ENCODE measurements at regions not wholly inside any gene's neighbourhood (a gene's known extent, or its start where the extent isn't known, plus 50 kb on each side); places are given as distances from the start of the nearest gene placed in this dataset.

DNA sequence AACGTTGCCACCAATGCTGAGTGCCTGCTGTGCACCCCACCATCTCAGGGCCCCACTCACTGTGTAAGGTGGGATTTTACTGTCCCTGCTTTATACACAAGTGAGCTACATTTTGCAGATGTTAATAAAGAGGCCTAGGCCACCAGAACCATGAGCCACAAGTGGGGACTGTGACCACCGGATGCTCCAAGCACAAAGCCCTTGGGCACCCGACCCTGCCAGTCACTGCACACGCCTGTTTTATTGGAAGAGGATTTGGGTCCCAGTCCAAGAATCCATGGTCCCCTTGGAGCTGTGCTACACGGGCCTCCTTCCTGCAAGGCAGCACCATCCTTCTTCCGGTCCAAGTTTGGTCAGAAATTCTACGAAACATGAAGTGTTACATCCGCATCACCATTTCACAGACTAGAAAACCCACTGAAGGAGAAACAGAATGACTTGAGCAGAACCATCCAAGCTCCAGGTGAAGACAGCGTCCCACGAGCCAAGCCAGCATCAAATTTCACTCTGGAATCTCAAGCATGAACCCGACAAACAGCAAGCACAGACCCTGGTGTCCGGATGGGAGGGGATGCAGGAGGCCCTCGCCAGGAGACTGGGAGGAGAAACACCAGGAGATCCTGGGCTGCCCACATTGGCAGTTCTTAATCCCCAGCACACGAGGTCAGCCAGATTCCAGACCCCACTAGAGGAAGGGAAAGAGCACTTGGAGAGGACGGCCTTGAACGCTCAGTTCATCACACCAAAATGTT is 226.9 kb downstream of the DLL1 start:
- Histone ChIP-seq H3K27ac (no peak overlapping the region), H3K27me3 (no peaks in the 10 kb centered on the region), H3K4me1 (no peaks in the 10 kb centered on the region), H3K9me3 (no peaks in the 10 kb centered on the region), H3K36me3 (no peaks in the 10 kb centered on the region), H3K4me3 (no peak overlapping the region)
- WGBS, 2 donors: 71 to 74% methylated on average over 16 of the region's 16 CpGs
- intact Hi-C loops (cut with DNase I): no loop called here
- DNase-seq: peak; percentile 30
- TF ChIP-seq EP300 (IDR thresholded peaks at IDR 0.05): no peak
- TF ChIP-seq, protein P1, sequence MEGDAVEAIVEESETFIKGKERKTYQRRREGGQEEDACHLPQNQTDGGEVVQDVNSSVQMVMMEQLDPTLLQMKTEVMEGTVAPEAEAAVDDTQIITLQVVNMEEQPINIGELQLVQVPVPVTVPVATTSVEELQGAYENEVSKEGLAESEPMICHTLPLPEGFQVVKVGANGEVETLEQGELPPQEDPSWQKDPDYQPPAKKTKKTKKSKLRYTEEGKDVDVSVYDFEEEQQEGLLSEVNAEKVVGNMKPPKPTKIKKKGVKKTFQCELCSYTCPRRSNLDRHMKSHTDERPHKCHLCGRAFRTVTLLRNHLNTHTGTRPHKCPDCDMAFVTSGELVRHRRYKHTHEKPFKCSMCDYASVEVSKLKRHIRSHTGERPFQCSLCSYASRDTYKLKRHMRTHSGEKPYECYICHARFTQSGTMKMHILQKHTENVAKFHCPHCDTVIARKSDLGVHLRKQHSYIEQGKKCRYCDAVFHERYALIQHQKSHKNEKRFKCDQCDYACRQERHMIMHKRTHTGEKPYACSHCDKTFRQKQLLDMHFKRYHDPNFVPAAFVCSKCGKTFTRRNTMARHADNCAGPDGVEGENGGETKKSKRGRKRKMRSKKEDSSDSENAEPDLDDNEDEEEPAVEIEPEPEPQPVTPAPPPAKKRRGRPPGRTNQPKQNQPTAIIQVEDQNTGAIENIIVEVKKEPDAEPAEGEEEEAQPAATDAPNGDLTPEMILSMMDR (IDR thresholded peaks at IDR 0.05): no peak
- TF ChIP-seq POLR2A (IDR thresholded peaks at IDR 0.05): no peak
- TF ChIP-seq POLR2AphosphoS5 (IDR thresholded peaks at IDR 0.05): no peak

GRCh38 chr6:170063431-170063830 is 227.4 kb downstream of the DLL1 start:
- intact Hi-C loops (cut with DNase I): no loop called here
- Histone ChIP-seq H3K4me3 (no peak overlapping the region), H3K36me3 (no peaks in the 10 kb centered on the region), H3K27me3 (no peaks in the 10 kb centered on the region), H3K9me3 (no peaks in the 10 kb centered on the region), H3K4me1 (no peaks in the 10 kb centered on the region), H3K27ac (no peak overlapping the region)
- WGBS, 2 donors: 58 to 66% methylated on average over 16 of the region's 16 CpGs
- DNase-seq: peak; percentile 46
- TF ChIP-seq, protein P1 (IDR thresholded peaks at IDR 0.05): no peak
- TF ChIP-seq EP300 (IDR thresholded peaks at IDR 0.05) (no peak), POLR2A (IDR thresholded peaks at IDR 0.05) (no peak), POLR2AphosphoS5 (IDR thresholded peaks at IDR 0.05) (no peak)

GRCh38 chr6:170062915-170063241 is 228.0 kb downstream of the DLL1 start:
- intact Hi-C loops (cut with DNase I): no loop called here
- H3K9me3 ChIP-seq: no peaks in the 10 kb centered on the region
- WGBS, 2 donors: 91 to 93% methylated on average over 12 of the region's 12 CpGs
- no peak overlapping the region for H3K4me3 ChIP-seq
- peak; percentile 54 for DNase-seq
- H3K36me3 ChIP-seq: no peaks in the 10 kb centered on the region
- H3K4me1 ChIP-seq: no peaks in the 10 kb centered on the region
- no peaks in the 10 kb centered on the region for H3K27me3 ChIP-seq
- TF ChIP-seq POLR2A (IDR thresholded peaks at IDR 0.05) (no peak), EP300 (IDR thresholded peaks at IDR 0.05) (no peak), POLR2AphosphoS5 (IDR thresholded peaks at IDR 0.05) (no peak)
- TF ChIP-seq, protein P1 (IDR thresholded peaks at IDR 0.05): no peak
- no peak overlapping the region for H3K27ac ChIP-seq

- peak; percentile 55 for DNase-seq
Observed at GRCh38 chr6:170062209-170062914, 228.5 kb downstream of the DLL1 start.

GRCh38 chr6:170058878-170059485 is 231.9 kb downstream of the DLL1 start:
- Histone ChIP-seq H3K4me3 (no peak overlapping the region), H3K27ac (no peak overlapping the region), H3K36me3 (no peaks in the 10 kb centered on the region), H3K9me3 (no peaks in the 10 kb centered on the region), H3K27me3 (no peaks in the 10 kb centered on the region), H3K4me1 (no peaks in the 10 kb centered on the region)
- WGBS, 2 donors: 95% methylated on average over 22 of the region's 22 CpGs
- intact Hi-C loops (cut with DNase I): no loop called here
- DNase-seq: peak; percentile 60
- TF ChIP-seq EP300 (IDR thresholded peaks at IDR 0.05) (no peak), POLR2AphosphoS5 (IDR thresholded peaks at IDR 0.05) (no peak), POLR2A (IDR thresholded peaks at IDR 0.05) (no peak)
- TF ChIP-seq, protein P1 (IDR thresholded peaks at IDR 0.05): no peak

More at GRCh38 chr6:170062209-170062914, 228.5 kb downstream of the DLL1 start:
- H3K36me3 ChIP-seq: no peaks in the 10 kb centered on the region
- intact Hi-C loops (cut with DNase I): no loop called here
- no peaks in the 10 kb centered on the region for H3K9me3 ChIP-seq
- H3K4me1 ChIP-seq: no peaks in the 10 kb centered on the region
- no peak overlapping the region for H3K4me3 ChIP-seq
- TF ChIP-seq POLR2AphosphoS5 (IDR thresholded peaks at IDR 0.05): no peak
- no peak for TF ChIP-seq POLR2A (IDR thresholded peaks at IDR 0.05)
- no peak for TF ChIP-seq EP300 (IDR thresholded peaks at IDR 0.05)
- 81 to 89% methylated on average over 15 of the region's 15 CpGs for WGBS, 2 donors
- no peaks in the 10 kb centered on the region for H3K27me3 ChIP-seq
- H3K27ac ChIP-seq: no peak overlapping the region
